GM12892 (cell line): ENCODE measurements at regions not wholly inside any gene's neighbourhood (a gene's known extent, or its start where the extent isn't known, plus 50 kb on each side); places are given as distances from the start of the nearest gene placed in this dataset.

Experiments
- POLR2A ChIP-seq: IDR thresholded peaks from 2 replicates; pipeline ENCODE4 v1.6.1; 2011; ENCODE audit warnings: low read depth, low read length, control low read depth
- POLR2AphosphoS5 ChIP-seq: IDR thresholded peaks from 2 replicates; pipeline ENCODE4 v1.6.1; 2011; ENCODE audit warnings: low read depth, low read length, control low read depth
- TAF1 ChIP-seq: IDR thresholded peaks from 2 replicates; pipeline ENCODE4 v1.6.1; 2011; ENCODE audit warnings: low read depth, mild to moderate bottlenecking, control low read depth, low read length, borderline replicate concordance

DNA sequence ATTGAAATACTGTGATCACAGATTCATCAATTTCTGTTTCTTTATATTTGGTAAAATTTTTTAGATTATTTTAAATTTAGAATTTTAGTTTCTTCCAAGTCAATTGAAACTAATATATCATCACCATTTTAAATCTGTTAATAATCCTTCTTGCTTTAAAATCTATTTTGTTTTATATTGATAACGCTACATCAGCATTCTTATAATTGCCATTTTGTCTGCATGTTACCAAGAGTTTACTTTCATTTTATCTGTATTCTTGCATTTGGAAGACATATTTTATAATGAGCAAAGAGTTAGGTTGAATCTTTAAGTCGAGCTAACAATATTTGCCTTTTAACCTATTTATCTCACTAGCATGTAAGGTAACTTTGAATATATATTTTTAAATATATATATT lies 890.6 kb downstream of the DNAJB9 start:
- no peak for TF ChIP-seq POLR2A
- TF ChIP-seq POLR2AphosphoS5: no peak
- TF ChIP-seq TAF1: no peak
